ENCODE measurements at regions not wholly inside any gene's neighbourhood (a gene's known extent, or its start where the extent isn't known, plus 50 kb on each side); places are given as distances from the start of the nearest gene placed in this dataset.
"Not testable (repeated sequence)": the region's sequence is repeated elsewhere in the genome, so short reads cannot be mapped to it uniquely, and the experiment has no call there.

- H3K4me3 ChIP-seq (ENCODE audit: low read depth, low read length): no peak overlapping the region
- no peak for DNase-seq (ENCODE audit: low read depth, low spot score)
- ChIA-PET CTCF (interaction anchor here (2.1 to 3.6 kb wide), 2 partner anchors 12 to 154 kb away, joined by 6 to 12 read pairs; partner anchors contain the start of gene ELL2), POLR2A (no interaction called here)
- no peak for TF ChIP-seq CTCF (IDR thresholded peaks at IDR 0.05; ENCODE audit: insufficient read depth, low read length, missing control alignments)
Measured at GRCh38 chr5:96114736-96115135, 153.1 kb upstream of the ELL2 start.

GRCh38 chr5:96113170-96113939, 151.7 kb upstream of the ELL2 start:
- no peak for TF ChIP-seq CTCF (IDR thresholded peaks at IDR 0.05; ENCODE audit: insufficient read depth, low read length, missing control alignments)
- ChIA-PET CTCF (interaction anchor here (0.6 kb wide), 1 partner anchor 223 kb away, joined by 3 read pairs; no protein-coding TSS in a partner anchor), POLR2A (no interaction called here)
- DNase-seq (ENCODE audit: low read depth, low spot score): no peak
- no peak overlapping the region for H3K4me3 ChIP-seq (ENCODE audit: low read depth, low read length)

GRCh38 chr5:96112703-96113102, 151.1 kb upstream of the ELL2 start:
- no peak for DNase-seq (ENCODE audit: low read depth, low spot score)
- TF ChIP-seq CTCF (IDR thresholded peaks at IDR 0.05; ENCODE audit: insufficient read depth, low read length, missing control alignments): no peak
- no peak overlapping the region for H3K4me3 ChIP-seq (ENCODE audit: low read depth, low read length)
- ChIA-PET CTCF (no interaction called here), POLR2A (no interaction called here)

GRCh38 chr5:96112123-96112670, 150.5 kb upstream of the ELL2 start:
- ChIA-PET CTCF (no interaction called here), POLR2A (no interaction called here)
- no peak for DNase-seq (ENCODE audit: low read depth, low spot score)
- TF ChIP-seq CTCF (IDR thresholded peaks at IDR 0.05; ENCODE audit: insufficient read depth, low read length, missing control alignments): no peak
- H3K4me3 ChIP-seq (ENCODE audit: low read depth, low read length): no peak overlapping the region

GRCh38 chr5:96111080-96111756, 149.6 kb upstream of the ELL2 start:
- no peak for TF ChIP-seq CTCF (IDR thresholded peaks at IDR 0.05; ENCODE audit: insufficient read depth, low read length, missing control alignments)
- CTCF ChIA-PET: no interaction called here

GRCh38 chr5:96110300-96110699, 148.6 kb upstream of the ELL2 start:
- no peak for TF ChIP-seq CTCF (IDR thresholded peaks at IDR 0.05; ENCODE audit: insufficient read depth, low read length, missing control alignments)
- POLR2A ChIA-PET: no interaction called here
- DNase-seq (ENCODE audit: low read depth, low spot score): no peak
- no peak overlapping the region for H3K4me3 ChIP-seq (ENCODE audit: low read depth, low read length)
- CTCF ChIA-PET: no interaction called here

More at GRCh38 chr5:96111080-96111756, 149.6 kb upstream of the ELL2 start:
- no peak for DNase-seq (ENCODE audit: low read depth, low spot score)
- no peak overlapping the region for H3K4me3 ChIP-seq (ENCODE audit: low read depth, low read length)
- POLR2A ChIA-PET: no interaction called here

- POLR2A ChIA-PET; DNase-seq (ENCODE audit: low read depth, low spot score); CTCF ChIA-PET; H3K4me3 ChIP-seq (ENCODE audit: low read depth, low read length): not testable (repeated sequence)
Measured at GRCh38 chr5:96108629-96109028, 147.0 kb upstream of the ELL2 start.

- POLR2A ChIA-PET; DNase-seq (ENCODE audit: low read depth, low spot score); CTCF ChIA-PET; H3K4me3 ChIP-seq (ENCODE audit: low read depth, low read length): not testable (repeated sequence)
Measured at GRCh38 chr5:96103829-96104228, 142.2 kb upstream of the ELL2 start.

Data from AG04449 (cell line).